HCT116 (cell line): ENCODE measurements at regions not wholly inside any gene's neighbourhood (a gene's known extent, or its start where the extent isn't known, plus 50 kb on each side); places are given as distances from the start of the nearest gene placed in this dataset.

Experiments used
- CEBPB ChIP-seq: IDR thresholded peaks from 2 replicates; pipeline ENCODE4 v1.6.1; 2012; ENCODE audit warnings: low read depth
- CTCF ChIP-seq, 3 experiments: fragments of 200-600 bp in 1 of 3; sonication (generic) in 1 of 3; IDR thresholded peaks in 2 of 3; conservative IDR thresholded peaks in 1 of 3; 2 replicates each; pipeline ENCODE4 v1.5.1; 2012 to 2017; ENCODE audit warnings: low read depth in 2 of 3, low read length in 2 of 3, antibody characterized with exemption in 1 of 3, borderline replicate concordance in 1 of 3, control low read depth in 1 of 3, mild to moderate bottlenecking in 1 of 3, mixed read lengths in 1 of 3, mixed run types in 1 of 3, moderate library complexity in 1 of 3; ENCODE audit not compliant: insufficient read depth in 1 of 3
- EZH2 ChIP-seq: fragments of 200-600 bp; sonication (generic); IDR thresholded peaks from 2 replicates; pipeline ENCODE4 v1.6.1; 2017; ENCODE audit warnings: antibody characterized with exemption, mixed run types
- POLR2AphosphoS5 ChIP-seq: IDR thresholded peaks from 2 replicates; pipeline ENCODE4 v1.6.1; 2011; ENCODE audit warnings: mild to moderate bottlenecking, low read depth, low read length, moderate library complexity
- YY1 ChIP-seq: IDR thresholded peaks from 2 replicates; pipeline ENCODE4 v1.6.1; 2011; ENCODE audit warnings: low read length, low read depth, moderate library complexity, mild to moderate bottlenecking; ENCODE audit not compliant: insufficient replicate concordance; ENCODE audit errors: extremely low read depth

- TF ChIP-seq POLR2AphosphoS5 = no peak
- TF ChIP-seq CTCF (IDR thresholded peaks at IDR 0.05 in 2 of 3, conservative IDR thresholded peaks at IDR 0.05 in 1 of 3; ENCODE audit: borderline replicate concordance in 1 of 3, insufficient read depth in 1 of 3, low read depth in 2 of 3, low read length in 2 of 3) = no peak
- TF ChIP-seq EZH2 = no peak
- no peak for TF ChIP-seq CEBPB
- no peak for TF ChIP-seq YY1
These were observed 173.0 kb downstream of the SOD2 start for GRCh38 chr6:159520002-159520401.
